SK-N-SH treated with all-trans-retinoic acid at 6 μM for 48 hours (cell line): ENCODE measurements at regions not wholly inside any gene's neighbourhood (a gene's known extent, or its start where the extent isn't known, plus 50 kb on each side); places are given as distances from the start of the nearest gene placed in this dataset.

ENCODE experiments used
- ATAC-seq: fragments of 200-7000 bp; cut with Tn5 transposase; 3 replicates; pipeline ENCODE4 v1.9.1; 2020; ENCODE audit warnings: mild to moderate bottlenecking, moderate library complexity
- ARNTL ChIP-seq: fragments of 450-650 bp; formaldehyde crosslinking; IDR thresholded peaks from 2 replicates; pipeline ENCODE4 v1.5.0; 2020; ENCODE audit warnings: low read depth, mild to moderate bottlenecking, moderate library complexity, borderline replicate concordance
- BACH2 ChIP-seq: fragments of 250-450 bp; sonication (Bioruptor Pico); IDR thresholded peaks from 2 replicates; pipeline ENCODE4 v1.9.0; 2021; ENCODE audit warnings: mild to moderate bottlenecking, borderline replicate concordance
- ESRRG ChIP-seq: fragments of 250-450 bp; sonication (Bioruptor Pico); IDR thresholded peaks from 2 replicates; pipeline ENCODE4 v1.6.1; 2021; ENCODE audit warnings: mild to moderate bottlenecking
- GLIS3 ChIP-seq: fragments of 250-450 bp; sonication (Bioruptor Pico); IDR thresholded peaks from 2 replicates; pipeline ENCODE4 v1.5.0; 2020; ENCODE audit warnings: mild to moderate bottlenecking, moderate library complexity
- OSR1 ChIP-seq: fragments of 250-450 bp; sonication (Bioruptor Pico); IDR thresholded peaks from 2 replicates; pipeline ENCODE4 v1.8.0; 2022; ENCODE audit warnings: moderate library complexity, mild to moderate bottlenecking, inconsistent platforms
- RARB ChIP-seq: fragments of 250-450 bp; sonication (Bioruptor Pico); IDR thresholded peaks from 2 replicates; pipeline ENCODE4 v1.8.0; 2021; ENCODE audit warnings: mild to moderate bottlenecking, moderate library complexity
- SNAI2 ChIP-seq: fragments of 250-450 bp; sonication (Bioruptor Pico); IDR thresholded peaks from 2 replicates; pipeline ENCODE4 v1.5.0; 2020; ENCODE audit warnings: mild to moderate bottlenecking, moderate library complexity
- TCF4 ChIP-seq: fragments of 250-450 bp; sonication (Bioruptor Pico); IDR thresholded peaks from 2 replicates; pipeline ENCODE4 v1.8.0; 2021; ENCODE audit warnings: mild to moderate bottlenecking, moderate library complexity, borderline replicate concordance
- TOX ChIP-seq: fragments of 250-450 bp; sonication (Bioruptor Pico); IDR thresholded peaks from 2 replicates; pipeline ENCODE4 v1.8.0; 2021; ENCODE audit warnings: mild to moderate bottlenecking, moderate library complexity, borderline replicate concordance
- ZFP3 ChIP-seq: fragments of 250-450 bp; sonication (Bioruptor Pico); IDR thresholded peaks from 2 replicates; pipeline ENCODE4 v1.5.0; 2020; ENCODE audit warnings: mild to moderate bottlenecking, moderate library complexity
- ZFP30 ChIP-seq: fragments of 450-650 bp; formaldehyde crosslinking; IDR thresholded peaks from 2 replicates; pipeline ENCODE4 v1.5.0; 2022; ENCODE audit warnings: mild to moderate bottlenecking, moderate library complexity
- ZNF565 ChIP-seq: fragments of 450-650 bp; formaldehyde crosslinking; conservative IDR thresholded peaks from 2 replicates; pipeline ENCODE4 v1.5.0; 2020; ENCODE audit warnings: low read depth, mild to moderate bottlenecking, moderate library complexity
- TF ChIP-seq, protein P1 (sequence below): fragments of 250-450 bp; sonication (Bioruptor Pico); IDR thresholded peaks from 2 replicates; pipeline ENCODE4 v1.5.0; 2020; ENCODE audit warnings: mild to moderate bottlenecking, moderate library complexity
- TF ChIP-seq, protein P2 (sequence below): fragments of 250-450 bp; sonication (Bioruptor Pico); IDR thresholded peaks from 2 replicates; pipeline ENCODE4 v1.8.0; 2020; ENCODE audit warnings: mild to moderate bottlenecking, moderate library complexity, borderline replicate concordance
- TF ChIP-seq, protein P3 (sequence below): fragments of 250-450 bp; sonication (Bioruptor Pico); IDR thresholded peaks from 2 replicates; pipeline ENCODE4 v1.5.1; 2020; ENCODE audit warnings: low read depth, mild to moderate bottlenecking, moderate library complexity
- TF ChIP-seq, protein P4 (sequence below): fragments of 250-450 bp; sonication (Bioruptor Pico); IDR thresholded peaks from 2 replicates; pipeline ENCODE4 v1.8.0; 2021; ENCODE audit warnings: low read depth, mild to moderate bottlenecking, moderate library complexity, borderline replicate concordance

DNA sequence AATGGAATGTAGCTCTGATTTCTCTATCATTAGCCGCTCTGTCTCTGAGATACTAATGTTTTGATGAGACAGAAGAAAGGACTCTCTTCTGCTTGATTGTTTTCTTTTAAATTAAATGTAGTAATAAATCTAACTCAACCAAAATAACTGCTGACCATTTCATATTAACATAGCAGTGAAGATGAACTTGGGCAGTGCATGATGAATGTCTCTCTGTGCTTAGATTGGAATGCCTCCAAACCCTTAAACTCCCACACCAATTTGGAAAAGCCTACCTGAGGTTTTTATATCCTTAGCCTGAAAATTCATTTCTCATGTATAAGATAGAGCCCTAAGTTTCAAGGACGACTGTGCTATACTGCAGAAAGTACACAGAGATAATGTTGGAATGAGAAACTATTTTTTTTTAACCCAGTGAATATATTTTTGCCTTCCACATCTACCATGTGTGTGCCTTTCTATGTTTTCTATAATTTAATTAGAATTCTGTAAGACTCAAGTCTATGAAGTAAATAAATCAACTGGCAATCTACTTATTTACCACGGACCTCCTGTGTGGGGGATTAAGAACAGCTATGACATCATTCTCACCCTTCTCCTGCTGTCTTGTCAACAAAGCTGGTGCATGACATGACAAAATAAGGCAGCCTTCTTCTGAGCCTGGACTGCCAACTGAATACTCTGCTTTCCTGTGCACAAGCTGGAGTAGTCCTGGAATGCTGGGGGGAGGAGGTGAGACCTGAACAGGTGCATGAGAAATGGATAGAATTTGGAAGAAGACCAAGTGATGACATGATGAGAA lies 155.5 kb downstream of the FGF9 start:
- no peak for ATAC-seq
- TF ChIP-seq TCF4 (CRISPR knock-in tag) (no peak), TOX (CRISPR knock-in tag) (no peak), BACH2 (CRISPR knock-in tag) (no peak), ARNTL (CRISPR knock-in tag) (no peak), GLIS3 (CRISPR knock-in tag) (no peak), ZFP30 (CRISPR knock-in tag) (no peak), SNAI2 (no peak), ESRRG (CRISPR knock-in tag) (no peak)
- TF ChIP-seq, protein P1, sequence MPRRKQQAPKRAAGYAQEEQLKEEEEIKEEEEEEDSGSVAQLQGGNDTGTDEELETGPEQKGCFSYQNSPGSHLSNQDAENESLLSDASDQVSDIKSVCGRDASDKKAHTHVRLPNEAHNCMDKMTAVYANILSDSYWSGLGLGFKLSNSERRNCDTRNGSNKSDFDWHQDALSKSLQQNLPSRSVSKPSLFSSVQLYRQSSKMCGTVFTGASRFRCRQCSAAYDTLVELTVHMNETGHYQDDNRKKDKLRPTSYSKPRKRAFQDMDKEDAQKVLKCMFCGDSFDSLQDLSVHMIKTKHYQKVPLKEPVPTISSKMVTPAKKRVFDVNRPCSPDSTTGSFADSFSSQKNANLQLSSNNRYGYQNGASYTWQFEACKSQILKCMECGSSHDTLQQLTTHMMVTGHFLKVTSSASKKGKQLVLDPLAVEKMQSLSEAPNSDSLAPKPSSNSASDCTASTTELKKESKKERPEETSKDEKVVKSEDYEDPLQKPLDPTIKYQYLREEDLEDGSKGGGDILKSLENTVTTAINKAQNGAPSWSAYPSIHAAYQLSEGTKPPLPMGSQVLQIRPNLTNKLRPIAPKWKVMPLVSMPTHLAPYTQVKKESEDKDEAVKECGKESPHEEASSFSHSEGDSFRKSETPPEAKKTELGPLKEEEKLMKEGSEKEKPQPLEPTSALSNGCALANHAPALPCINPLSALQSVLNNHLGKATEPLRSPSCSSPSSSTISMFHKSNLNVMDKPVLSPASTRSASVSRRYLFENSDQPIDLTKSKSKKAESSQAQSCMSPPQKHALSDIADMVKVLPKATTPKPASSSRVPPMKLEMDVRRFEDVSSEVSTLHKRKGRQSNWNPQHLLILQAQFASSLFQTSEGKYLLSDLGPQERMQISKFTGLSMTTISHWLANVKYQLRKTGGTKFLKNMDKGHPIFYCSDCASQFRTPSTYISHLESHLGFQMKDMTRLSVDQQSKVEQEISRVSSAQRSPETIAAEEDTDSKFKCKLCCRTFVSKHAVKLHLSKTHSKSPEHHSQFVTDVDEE (CRISPR knock-in tag) = no peak
- TF ChIP-seq, protein P2, sequence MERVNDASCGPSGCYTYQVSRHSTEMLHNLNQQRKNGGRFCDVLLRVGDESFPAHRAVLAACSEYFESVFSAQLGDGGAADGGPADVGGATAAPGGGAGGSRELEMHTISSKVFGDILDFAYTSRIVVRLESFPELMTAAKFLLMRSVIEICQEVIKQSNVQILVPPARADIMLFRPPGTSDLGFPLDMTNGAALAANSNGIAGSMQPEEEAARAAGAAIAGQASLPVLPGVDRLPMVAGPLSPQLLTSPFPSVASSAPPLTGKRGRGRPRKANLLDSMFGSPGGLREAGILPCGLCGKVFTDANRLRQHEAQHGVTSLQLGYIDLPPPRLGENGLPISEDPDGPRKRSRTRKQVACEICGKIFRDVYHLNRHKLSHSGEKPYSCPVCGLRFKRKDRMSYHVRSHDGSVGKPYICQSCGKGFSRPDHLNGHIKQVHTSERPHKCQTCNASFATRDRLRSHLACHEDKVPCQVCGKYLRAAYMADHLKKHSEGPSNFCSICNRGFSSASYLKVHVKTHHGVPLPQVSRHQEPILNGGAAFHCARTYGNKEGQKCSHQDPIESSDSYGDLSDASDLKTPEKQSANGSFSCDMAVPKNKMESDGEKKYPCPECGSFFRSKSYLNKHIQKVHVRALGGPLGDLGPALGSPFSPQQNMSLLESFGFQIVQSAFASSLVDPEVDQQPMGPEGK (CRISPR knock-in tag) = no peak
- TF ChIP-seq, protein P3, sequence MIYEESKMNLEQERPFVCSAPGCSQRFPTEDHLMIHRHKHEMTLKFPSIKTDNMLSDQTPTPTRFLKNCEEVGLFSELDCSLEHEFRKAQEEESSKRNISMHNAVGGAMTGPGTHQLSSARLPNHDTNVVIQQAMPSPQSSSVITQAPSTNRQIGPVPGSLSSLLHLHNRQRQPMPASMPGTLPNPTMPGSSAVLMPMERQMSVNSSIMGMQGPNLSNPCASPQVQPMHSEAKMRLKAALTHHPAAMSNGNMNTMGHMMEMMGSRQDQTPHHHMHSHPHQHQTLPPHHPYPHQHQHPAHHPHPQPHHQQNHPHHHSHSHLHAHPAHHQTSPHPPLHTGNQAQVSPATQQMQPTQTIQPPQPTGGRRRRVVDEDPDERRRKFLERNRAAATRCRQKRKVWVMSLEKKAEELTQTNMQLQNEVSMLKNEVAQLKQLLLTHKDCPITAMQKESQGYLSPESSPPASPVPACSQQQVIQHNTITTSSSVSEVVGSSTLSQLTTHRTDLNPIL = no peak

DNA sequence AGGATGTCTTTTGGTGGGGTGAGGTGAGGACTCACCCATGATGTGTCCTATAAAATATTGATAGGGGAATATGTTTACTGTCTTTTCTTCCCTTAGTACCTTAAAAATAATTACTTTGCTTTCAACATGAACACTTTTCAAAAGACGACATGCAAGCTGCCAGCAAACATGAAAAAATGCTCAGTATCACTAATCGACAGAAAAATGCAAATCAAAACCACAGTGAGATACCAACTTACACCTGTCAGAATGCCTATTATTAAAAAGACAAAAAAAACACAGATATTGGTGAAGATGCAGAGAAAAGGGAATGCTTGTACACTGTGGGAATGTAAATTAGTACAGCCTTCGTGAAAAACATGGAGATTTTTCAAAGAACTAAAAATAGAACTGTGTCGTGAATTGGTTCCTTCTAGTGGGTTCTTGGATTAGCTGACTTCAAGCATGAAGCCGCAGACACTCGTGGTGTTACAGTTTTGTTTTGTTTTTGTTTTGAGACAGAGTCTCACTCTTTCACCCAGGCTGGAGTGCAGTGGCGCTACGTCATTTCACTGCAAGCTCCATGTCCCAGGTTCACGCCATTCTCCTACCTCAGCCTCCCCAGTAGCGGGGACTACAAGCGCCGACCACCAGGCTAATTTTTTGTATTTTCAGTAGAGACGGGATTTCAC lies 160.9 kb downstream of the FGF9 start:
- no peak for ATAC-seq
- TF ChIP-seq SNAI2 (no peak), ZFP3 (CRISPR knock-in tag) (no peak), RARB (CRISPR knock-in tag) (no peak), BACH2 (CRISPR knock-in tag) (no peak), GLIS3 (CRISPR knock-in tag) (no peak), OSR1 (no peak), ZNF565 (CRISPR knock-in tag) (no peak)
- TF ChIP-seq, protein P1 (CRISPR knock-in tag) = no peak
- TF ChIP-seq, protein P4, sequence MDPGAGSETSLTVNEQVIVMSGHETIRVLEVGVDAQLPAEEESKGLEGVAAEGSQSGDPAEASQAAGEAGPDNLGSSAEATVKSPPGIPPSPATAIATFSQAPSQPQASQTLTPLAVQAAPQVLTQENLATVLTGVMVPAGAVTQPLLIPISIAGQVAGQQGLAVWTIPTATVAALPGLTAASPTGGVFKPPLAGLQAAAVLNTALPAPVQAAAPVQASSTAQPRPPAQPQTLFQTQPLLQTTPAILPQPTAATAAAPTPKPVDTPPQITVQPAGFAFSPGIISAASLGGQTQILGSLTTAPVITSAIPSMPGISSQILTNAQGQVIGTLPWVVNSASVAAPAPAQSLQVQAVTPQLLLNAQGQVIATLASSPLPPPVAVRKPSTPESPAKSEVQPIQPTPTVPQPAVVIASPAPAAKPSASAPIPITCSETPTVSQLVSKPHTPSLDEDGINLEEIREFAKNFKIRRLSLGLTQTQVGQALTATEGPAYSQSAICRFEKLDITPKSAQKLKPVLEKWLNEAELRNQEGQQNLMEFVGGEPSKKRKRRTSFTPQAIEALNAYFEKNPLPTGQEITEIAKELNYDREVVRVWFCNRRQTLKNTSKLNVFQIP (CRISPR knock-in tag) = no peak
- TF ChIP-seq, protein P2 (CRISPR knock-in tag) = no peak
